HPDE6-E6E7 (cell line): ENCODE measurements at regions not wholly inside any gene's neighbourhood (a gene's known extent, or its start where the extent isn't known, plus 50 kb on each side); places are given as distances from the start of the nearest gene placed in this dataset.

Experiments
- DNase-seq: peaks from one replicate; pipeline ENCODE4 v3.0.0; 2011; ENCODE audit warnings: missing footprints; ENCODE audit errors: extremely low spot score

- no peak for DNase-seq
Measured at GRCh38 chr14:22478670-22479069, 110.4 kb downstream of the DAD1 start.

- no peak for DNase-seq
Measured at GRCh38 chr14:22478247-22478646, 110.8 kb downstream of the DAD1 start.

GRCh38 chr14:22477569-22478194 is 111.3 kb downstream of the DAD1 start:
- DNase-seq = no peak

- no peak for DNase-seq
Measured at GRCh38 chr14:22476887-22477286, 112.1 kb downstream of the DAD1 start.

- DNase-seq = no peak
Measured at GRCh38 chr14:22476005-22476751, 112.8 kb downstream of the DAD1 start.

DNA sequence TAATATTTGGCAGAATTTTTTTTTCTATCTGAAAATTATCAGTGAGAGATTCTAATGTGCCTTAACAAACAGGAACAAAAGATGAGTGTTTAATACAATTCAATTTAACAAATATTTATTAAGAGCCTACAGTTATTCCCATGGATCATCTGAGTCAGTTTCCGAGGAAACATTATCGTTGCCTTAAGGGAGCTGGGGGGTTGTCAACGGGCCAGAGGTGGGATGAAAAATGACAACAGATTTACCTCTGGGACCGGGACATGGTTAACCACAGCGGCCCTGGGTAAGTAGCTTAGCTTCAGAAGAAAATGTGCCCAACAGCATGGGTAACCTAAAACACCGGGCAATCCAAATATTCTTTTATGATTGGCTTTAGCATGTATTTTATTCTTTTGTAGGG is 113.6 kb downstream of the DAD1 start:
- no peak for DNase-seq

DNA sequence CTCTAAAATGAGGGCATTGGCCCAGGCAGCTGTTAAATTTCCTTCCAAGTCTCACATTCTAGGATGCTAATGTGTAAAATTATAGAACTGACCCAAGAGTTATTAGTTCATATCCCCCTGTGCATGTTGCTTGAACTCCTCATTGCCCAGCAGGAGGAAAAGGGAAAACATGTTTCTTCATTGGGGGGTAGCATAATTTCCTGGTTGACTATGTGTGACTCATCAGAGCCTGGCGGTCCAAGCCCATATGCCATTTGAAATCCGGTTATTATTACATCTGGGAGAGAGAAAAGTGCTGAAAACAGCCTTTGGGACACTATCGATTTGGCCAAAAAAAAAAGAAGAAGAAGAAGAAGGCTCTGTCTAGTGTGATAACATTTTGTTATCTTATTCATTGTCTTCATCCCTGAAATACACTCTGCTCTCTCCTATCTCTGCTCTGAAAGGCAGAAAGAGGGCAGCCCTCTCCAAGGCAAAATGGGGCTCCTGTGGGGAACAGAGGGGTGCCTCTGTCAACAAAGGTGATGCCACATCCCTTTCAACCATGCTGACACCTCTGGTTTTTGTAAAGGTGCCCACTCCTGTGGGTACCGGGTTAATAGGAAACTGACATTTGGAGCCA is 114.2 kb downstream of the DAD1 start:
- DNase-seq = peak; percentile 20

GRCh38 chr14:22472935-22473854 is 115.8 kb downstream of the DAD1 start:
- peak; percentile 26 for DNase-seq

DNA sequence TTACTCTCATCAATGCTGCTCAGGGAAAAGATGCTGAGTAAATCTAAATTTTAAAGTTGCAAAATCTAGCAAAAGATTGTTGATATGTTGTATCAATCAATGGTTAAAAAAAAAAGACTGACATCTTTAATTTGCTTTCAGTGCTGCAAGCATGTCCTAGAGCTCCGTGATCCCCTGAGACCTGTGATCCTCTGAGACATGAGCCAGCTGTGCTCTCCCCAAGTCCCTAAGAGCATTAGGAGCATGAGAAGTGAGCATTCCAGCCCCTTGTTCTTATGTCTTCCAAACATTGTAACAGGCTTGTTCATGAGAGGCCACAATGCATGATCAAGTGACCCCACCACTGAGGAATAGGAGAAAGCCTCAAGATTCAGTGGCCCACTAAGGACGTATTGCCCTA is 116.6 kb downstream of the DAD1 start:
- no peak for DNase-seq

GRCh38 chr14:22471545-22472121 is 117.4 kb downstream of the DAD1 start:
- peak; percentile 61 for DNase-seq

DNA sequence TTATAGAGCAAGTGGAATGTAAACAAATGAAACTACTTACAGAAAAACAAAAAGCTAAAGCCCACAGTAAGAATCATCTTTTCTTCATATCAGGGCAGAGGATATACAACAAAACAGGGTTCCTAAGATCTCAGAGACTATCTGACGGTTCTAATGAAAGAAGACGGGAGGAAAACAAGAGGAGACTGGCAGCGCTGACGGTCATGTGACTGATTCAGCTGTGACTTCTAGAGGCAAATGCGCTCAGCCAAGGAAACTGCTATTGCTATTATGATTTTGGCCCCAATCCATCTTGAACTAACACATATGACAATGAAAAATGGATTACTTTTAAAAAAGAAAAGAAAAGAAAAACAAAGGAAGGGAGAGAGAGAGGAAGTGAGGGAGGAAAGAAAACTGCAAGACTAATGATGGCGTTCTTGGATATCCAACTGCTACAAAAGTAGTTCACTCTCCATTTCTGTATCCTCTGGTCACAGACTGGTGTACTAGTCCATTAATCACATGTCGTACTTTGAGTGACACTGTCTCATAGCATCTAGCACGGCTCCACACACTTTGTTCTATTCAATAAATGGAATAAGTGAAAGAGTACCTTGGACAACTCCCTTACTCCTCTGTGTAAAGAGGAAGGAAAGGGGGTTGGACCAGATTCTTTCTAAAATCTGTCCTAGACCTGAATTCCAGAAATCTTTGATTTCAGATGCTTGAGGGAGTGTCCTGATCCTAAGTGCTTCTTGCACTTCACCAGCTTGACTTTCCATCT is 119.3 kb downstream of the DAD1 start:
- DNase-seq = no peak

DNA sequence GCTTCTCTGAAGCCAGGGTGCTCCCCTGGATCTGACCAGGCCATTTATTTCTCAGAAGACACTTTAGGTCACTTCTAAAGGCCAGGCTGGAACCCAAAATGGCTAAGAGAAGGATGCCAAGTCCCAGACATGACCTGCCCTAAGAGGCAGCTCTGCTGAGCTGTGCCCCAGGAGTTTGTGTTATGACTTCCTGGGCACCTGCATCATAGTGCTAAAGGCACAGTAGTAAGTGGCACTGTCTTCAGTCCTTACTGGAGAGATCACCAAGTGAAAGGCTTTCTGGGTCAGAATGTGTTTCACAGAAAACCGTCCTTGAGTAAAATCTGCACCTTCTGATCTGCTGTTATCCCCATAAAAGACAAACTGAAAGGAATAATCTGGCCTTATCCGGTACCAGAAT is 120.2 kb downstream of the DAD1 start:
- no peak for DNase-seq

DNA sequence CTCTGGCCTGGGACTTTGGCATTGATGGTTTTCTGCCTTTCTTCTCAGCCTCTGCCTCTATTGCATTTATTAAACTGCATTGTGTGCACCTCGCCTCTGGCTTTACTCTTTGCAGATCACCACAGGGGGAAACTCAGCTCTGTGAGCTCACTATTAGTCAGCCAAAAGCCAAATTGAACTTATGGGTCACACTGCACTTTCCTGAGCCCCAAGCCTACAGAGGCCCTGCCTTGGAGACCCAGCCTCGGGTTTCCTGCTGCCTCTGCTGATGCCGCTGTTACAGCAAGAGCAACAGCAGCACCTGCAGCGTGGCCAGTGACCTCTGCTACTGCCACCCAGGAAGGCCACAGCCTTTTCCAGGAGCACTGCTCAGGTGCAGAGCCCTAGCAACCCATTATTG is 122.5 kb downstream of the DAD1 start:
- no peak for DNase-seq

DNA sequence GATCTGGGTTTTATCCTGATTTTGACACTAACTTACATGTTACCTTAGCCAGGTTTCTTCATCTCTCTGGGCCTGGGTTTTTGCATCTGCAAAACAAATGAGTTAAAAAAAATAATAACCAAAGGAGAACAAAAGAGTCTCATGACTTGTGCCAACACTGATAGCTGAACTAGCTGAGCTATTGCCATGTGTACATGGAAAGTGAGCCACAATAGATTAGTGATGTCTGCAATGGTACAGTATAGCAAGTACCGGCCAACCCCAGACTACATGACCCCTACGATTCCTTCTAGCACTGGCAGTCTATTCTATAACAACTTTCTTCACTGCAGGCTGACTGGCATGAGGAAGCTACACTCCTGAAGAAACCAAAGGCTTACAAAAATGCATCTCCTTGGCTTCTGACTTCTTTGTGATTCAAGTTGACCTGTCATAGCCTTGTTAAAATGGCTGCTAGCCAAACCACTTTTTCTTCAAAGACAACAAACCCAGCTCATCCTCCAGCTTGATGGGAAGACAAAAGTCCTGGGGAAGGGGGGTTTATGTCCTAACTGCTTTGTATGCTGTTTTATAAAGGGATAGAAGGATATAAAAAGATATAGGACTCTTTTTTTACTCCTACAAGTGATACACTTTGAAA is 123.7 kb downstream of the DAD1 start:
- DNase-seq = no peak

DNA sequence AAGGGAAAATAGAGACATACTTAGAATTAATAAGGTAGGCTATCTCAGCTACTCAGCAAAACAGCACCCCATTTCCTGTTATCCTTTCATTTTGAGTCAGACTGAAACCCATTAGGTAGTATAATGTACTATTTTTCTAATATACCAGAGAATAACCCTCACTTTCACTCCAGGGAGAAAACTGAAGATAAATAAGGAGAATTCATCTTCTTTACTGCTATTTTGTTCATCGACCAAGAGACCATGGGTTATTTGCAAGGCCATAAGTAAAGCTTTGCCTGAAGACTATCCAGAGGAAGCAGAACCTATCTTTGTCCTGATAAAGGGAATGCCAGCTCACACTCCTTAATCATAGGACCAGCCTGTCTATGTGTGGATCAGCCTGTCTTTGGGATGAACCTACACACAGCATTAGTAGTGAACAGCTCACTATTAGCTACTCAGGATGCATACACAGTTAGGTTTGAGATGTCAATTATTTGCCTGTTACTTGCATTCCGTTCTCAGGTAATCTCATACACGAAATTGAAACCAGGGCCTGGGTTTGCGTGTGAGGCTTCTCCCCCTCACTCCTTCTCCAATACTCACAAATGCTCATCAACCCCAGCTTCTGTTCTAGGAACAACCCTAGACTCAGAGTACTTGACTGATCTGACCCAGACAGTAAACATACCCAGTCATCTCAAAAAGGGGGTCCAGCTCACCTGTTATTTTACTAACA is 124.4 kb downstream of the DAD1 start:
- DNase-seq = no peak

GRCh38 chr14:22463763-22464173 is 125.3 kb downstream of the DAD1 start:
- no peak for DNase-seq

GRCh38 chr14:22462923-22463322 is 126.1 kb downstream of the DAD1 start:
- DNase-seq = no peak

- no peak for DNase-seq
Measured at GRCh38 chr14:22460461-22461195, 128.4 kb downstream of the DAD1 start.

DNA sequence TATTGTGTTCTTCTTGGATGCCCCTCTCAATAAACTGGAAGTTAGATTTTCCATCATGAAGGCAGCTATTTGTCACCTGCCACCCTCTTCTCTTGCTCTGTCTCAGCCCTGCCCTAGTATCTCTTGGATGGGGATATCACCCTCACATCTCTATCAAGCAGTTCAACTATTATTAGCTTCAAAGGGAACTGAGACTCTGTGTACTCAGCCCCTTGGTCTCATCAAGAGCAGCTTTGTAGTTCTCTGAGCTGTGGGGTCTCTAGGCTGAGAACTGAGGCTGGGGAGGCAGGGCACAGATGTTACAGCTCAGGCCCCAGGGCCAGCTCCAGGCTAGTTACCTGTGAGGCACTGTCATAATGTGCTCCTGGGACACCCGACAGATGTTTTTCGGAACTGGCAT is 130.3 kb downstream of the DAD1 start:
- no peak for DNase-seq
